HCT116 (cell line): ENCODE measurements at regions not wholly inside any gene's neighbourhood (a gene's known extent, or its start where the extent isn't known, plus 50 kb on each side); places are given as distances from the start of the nearest gene placed in this dataset.

Source experiments
- ATAC-seq: fragments of 200-7000 bp; cut with Tn5 transposase; 2 replicates; pipeline ENCODE4 v1.9.1; 2020; ENCODE audit warnings: mild to moderate bottlenecking, moderate library complexity
- BruUV-seq: library from RNA; stranded (reverse); fragments of 400-500 nt; replicated peaks from 2 replicates; lab custom pipeline; 2021; lab: Mats Ljungman, UMichigan
- CTCF ChIA-PET: fragments of 300-600 bp; sonication (Branson Sonifier 250); formaldehyde crosslinking; loops from one replicate; lab custom pipeline; 2021; ENCODE audit warnings: antibody characterized with exemption; lab: Charles Lee
- POLR2A ChIA-PET: fragments of 300-600, 350-600 bp; sonication (Branson Sonifier 250); formaldehyde crosslinking; loops from one replicate; lab custom pipeline; 2021; ENCODE audit warnings: antibody characterized with exemption; lab: Charles Lee
- RAD21 ChIA-PET, 2 experiments: fragments of 300-600 bp; sonication (Branson Sonifier 250); formaldehyde crosslinking; loops; one replicate each; lab custom pipeline; 2023; ENCODE audit warnings: low total read pairs in 2 of 2; ENCODE audit not compliant: uncharacterized antibody in 2 of 2, unreplicated experiment in 2 of 2, low non-redundant PET in 1 of 2; lab: Charles Lee
- DNase-seq: peaks from one replicate; pipeline ENCODE4 v3.0.0-alpha.2; 2010; ENCODE audit warnings: low read depth, low spot score
- H2AFZ ChIP-seq: fragments of 200-600 bp; shearing (Covaris generic), sonication (generic); 2 replicates; pipeline ENCODE4 v1.6.1; 2017; ENCODE audit warnings: low read depth, mixed run types, mixed read lengths, antibody characterized with exemption, low read length; ENCODE audit not compliant: poor library complexity, severe bottlenecking
- H3K27ac ChIP-seq: 2 replicates; pipeline ENCODE4 v1.5.1; 2012; ENCODE audit warnings: low read depth, low read length
- H3K27me3 ChIP-seq: fragments of 200-600 bp; sonication (generic); 2 replicates; pipeline ENCODE4 v1.6.1; 2016; ENCODE audit warnings: mixed run types, low read length, mixed read lengths; ENCODE audit not compliant: insufficient read depth
- H3K36me3 ChIP-seq, 2 experiments: fragments of 200-500 bp in 1 of 2; fragments of 200-600 bp in 1 of 2; sonication (Bioruptor generic) in 1 of 2; sonication (generic) in 1 of 2; 2 replicates each; pipeline versions ENCODE4 v1.5.1 to v1.6.1; 2014 to 2016; ENCODE audit warnings: low read length in 2 of 2, inconsistent platforms in 1 of 2, mixed read lengths in 1 of 2, mixed run types in 1 of 2; ENCODE audit not compliant: insufficient read depth in 2 of 2, control insufficient read depth in 1 of 2
- H3K4me1 ChIP-seq, 2 experiments: fragments of 200-600 bp in 1 of 2; sonication (generic) in 1 of 2; 2 replicates each; pipeline versions ENCODE4 v1.5.1 to v1.6.1; 2012 to 2017; ENCODE audit warnings: low read length in 2 of 2, inconsistent platforms in 1 of 2, mild to moderate bottlenecking in 1 of 2, mixed read lengths in 1 of 2, mixed run types in 1 of 2, moderate library complexity in 1 of 2; ENCODE audit not compliant: insufficient read depth in 2 of 2, control insufficient read depth in 1 of 2
- H3K4me2 ChIP-seq: fragments of 200-600 bp; sonication (generic); 2 replicates; pipeline ENCODE4 v1.6.1; 2017; ENCODE audit warnings: mixed run types, low read length, mixed read lengths
- H3K4me3 ChIP-seq, 2 experiments: fragments of 200-600 bp in 1 of 2; sonication (generic) in 1 of 2; replicated peaks in 1 of 2; 2 replicates each; pipeline ENCODE4 v1.5.1; 2011 to 2016; ENCODE audit warnings: low read length in 2 of 2, control low read depth in 1 of 2, low read depth in 1 of 2, mild to moderate bottlenecking in 1 of 2, mixed read lengths in 1 of 2, mixed run types in 1 of 2
- H3K79me2 ChIP-seq: fragments of 200-600 bp; sonication (generic); 2 replicates; pipeline ENCODE4 v1.6.1; 2017; ENCODE audit warnings: mild to moderate bottlenecking, mixed run types, low read length, moderate library complexity, mixed read lengths; ENCODE audit not compliant: insufficient read depth
- H3K9ac ChIP-seq: fragments of 200-600 bp; sonication (generic); 2 replicates; pipeline ENCODE4 v1.6.1; 2016; ENCODE audit warnings: low read length, mixed read lengths
- H3K9me2 ChIP-seq: fragments of 200-600 bp; sonication (generic), shearing (Covaris generic); 2 replicates; pipeline ENCODE4 v1.6.1; 2017; ENCODE audit warnings: mixed run types, mild to moderate bottlenecking, moderate library complexity; ENCODE audit not compliant: insufficient read depth
- H3K9me3 ChIP-seq, 2 experiments: fragments of 200-500 bp in 1 of 2; fragments of 200-600 bp in 1 of 2; sonication (Bioruptor generic) in 1 of 2; sonication (generic) in 1 of 2; 2 replicates each; pipeline ENCODE4 v1.6.1; 2014 to 2017; ENCODE audit warnings: low read length in 2 of 2, mixed read lengths in 2 of 2, inconsistent platforms in 1 of 2, low read depth in 1 of 2, mild to moderate bottlenecking in 1 of 2, mixed run types in 1 of 2, moderate library complexity in 1 of 2; ENCODE audit not compliant: control insufficient read depth in 1 of 2, insufficient read depth in 1 of 2
- H4K20me1 ChIP-seq: fragments of 200-600 bp; sonication (generic), shearing (Covaris generic); 2 replicates; pipeline ENCODE4 v1.6.1; 2017; ENCODE audit warnings: mixed run types, mild to moderate bottlenecking, moderate library complexity; ENCODE audit not compliant: insufficient read depth
- CBX3 ChIP-seq: IDR thresholded peaks from 2 replicates; pipeline ENCODE4 v1.6.1; 2012; ENCODE audit warnings: low read depth
- EGR1 ChIP-seq: IDR thresholded peaks from 2 replicates; pipeline ENCODE4 v1.6.1; 2012; ENCODE audit warnings: low read depth
- EZH2 ChIP-seq: fragments of 200-600 bp; sonication (generic); IDR thresholded peaks from 2 replicates; pipeline ENCODE4 v1.6.1; 2017; ENCODE audit warnings: antibody characterized with exemption, mixed run types
- FOSL1 ChIP-seq: IDR thresholded peaks from 2 replicates; pipeline ENCODE4 v1.6.1; 2012; ENCODE audit warnings: low read depth
- RAD21 ChIP-seq: IDR thresholded peaks from 2 replicates; pipeline ENCODE4 v1.6.1; 2012; ENCODE audit warnings: low read depth, mild to moderate bottlenecking
- SRF ChIP-seq: IDR thresholded peaks from 2 replicates; pipeline ENCODE4 v1.6.1; 2012; ENCODE audit warnings: low read depth
- YY1 ChIP-seq: IDR thresholded peaks from 2 replicates; pipeline ENCODE4 v1.6.1; 2011; ENCODE audit warnings: low read length, low read depth, moderate library complexity, mild to moderate bottlenecking; ENCODE audit not compliant: insufficient replicate concordance; ENCODE audit errors: extremely low read depth
- ZFX ChIP-seq: fragments of 450-650 bp; IDR thresholded peaks from 2 replicates; pipeline ENCODE4 v1.6.1; 2017
- intact Hi-C: fragments of 100-400 bp; cut with micrococcal nuclease; formaldehyde crosslinking; loops from 2 replicates; pipeline ENCODE4 v1.10.0; 2022
- TF ChIP-seq, protein P1 (sequence below): IDR thresholded peaks from 2 replicates; pipeline ENCODE4 v1.6.1; 2012; ENCODE audit warnings: low read depth
- TF ChIP-seq, protein P2 (sequence below): IDR thresholded peaks from 2 replicates; pipeline ENCODE4 v1.6.1; 2012
- TF ChIP-seq, protein P3 (sequence below): IDR thresholded peaks from 2 replicates; pipeline ENCODE4 v1.6.1; 2011; ENCODE audit warnings: mild to moderate bottlenecking, low read length, moderate library complexity; ENCODE audit not compliant: insufficient replicate concordance; ENCODE audit errors: extremely low read depth
- TF ChIP-seq, protein P4 (sequence below), 3 experiments: fragments of 200-600 bp in 1 of 3; sonication (generic) in 1 of 3; IDR thresholded peaks in 2 of 3; conservative IDR thresholded peaks in 1 of 3; 2 replicates each; pipeline ENCODE4 v1.5.1; 2012 to 2017; ENCODE audit warnings: low read depth in 2 of 3, low read length in 2 of 3, antibody characterized with exemption in 1 of 3, borderline replicate concordance in 1 of 3, control low read depth in 1 of 3, mild to moderate bottlenecking in 1 of 3, mixed read lengths in 1 of 3, mixed run types in 1 of 3, moderate library complexity in 1 of 3; ENCODE audit not compliant: insufficient read depth in 1 of 3
- TF ChIP-seq, protein P5 (sequence below): IDR thresholded peaks from 2 replicates; pipeline ENCODE4 v1.6.1; 2012

DNA sequence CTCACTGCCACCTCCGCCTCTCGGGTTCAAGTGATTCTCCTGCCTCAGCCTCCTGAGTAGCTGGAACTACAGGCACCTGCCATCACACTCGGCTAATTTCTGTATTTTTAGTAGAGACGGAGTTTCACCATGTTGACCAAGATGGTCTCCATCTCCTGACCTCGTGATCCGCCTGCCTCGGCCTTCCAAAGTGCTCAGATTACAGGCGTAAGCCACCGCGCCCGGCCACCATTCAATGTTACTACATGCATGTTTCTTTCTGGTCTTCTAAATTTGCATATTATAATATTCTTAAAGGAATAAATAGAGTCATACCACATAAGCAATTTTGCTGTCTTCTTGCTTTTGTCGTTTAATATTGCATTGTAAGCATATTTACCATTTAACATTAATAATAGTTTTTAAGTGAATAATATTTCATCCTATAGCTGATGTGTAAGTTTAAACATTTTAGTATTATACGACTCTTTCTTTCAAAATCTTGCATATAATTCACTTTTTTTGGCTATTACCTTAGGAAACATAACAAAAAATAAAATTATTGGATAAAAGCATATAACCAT lies 1270.4 kb downstream of the ADGRL3 start:
- RAD21 ChIA-PET = no interaction called here
- Histone ChIP-seq H3K4me2 (no peak overlapping the region), H3K4me3 (no peak overlapping the region), H3K9ac (no peak overlapping the region), H3K4me1 (no peaks in the 10 kb centered on the region), H3K27ac (no peak overlapping the region), H3K36me3 (no peaks in the 10 kb centered on the region), H2AFZ (no peak overlapping the region), H4K20me1 (no peaks in the 10 kb centered on the region), H3K27me3 (no peaks in the 10 kb centered on the region), H3K9me2 (no peaks in the 10 kb centered on the region), H3K79me2 (no peaks in the 10 kb centered on the region), H3K9me3 (peaks cover 2 to 13% of the 10 kb centered on the region in 2 experiments; a peak in 2 of 4 replicates)
- no TSS peak for BruUV-seq
- TF ChIP-seq, protein P1, sequence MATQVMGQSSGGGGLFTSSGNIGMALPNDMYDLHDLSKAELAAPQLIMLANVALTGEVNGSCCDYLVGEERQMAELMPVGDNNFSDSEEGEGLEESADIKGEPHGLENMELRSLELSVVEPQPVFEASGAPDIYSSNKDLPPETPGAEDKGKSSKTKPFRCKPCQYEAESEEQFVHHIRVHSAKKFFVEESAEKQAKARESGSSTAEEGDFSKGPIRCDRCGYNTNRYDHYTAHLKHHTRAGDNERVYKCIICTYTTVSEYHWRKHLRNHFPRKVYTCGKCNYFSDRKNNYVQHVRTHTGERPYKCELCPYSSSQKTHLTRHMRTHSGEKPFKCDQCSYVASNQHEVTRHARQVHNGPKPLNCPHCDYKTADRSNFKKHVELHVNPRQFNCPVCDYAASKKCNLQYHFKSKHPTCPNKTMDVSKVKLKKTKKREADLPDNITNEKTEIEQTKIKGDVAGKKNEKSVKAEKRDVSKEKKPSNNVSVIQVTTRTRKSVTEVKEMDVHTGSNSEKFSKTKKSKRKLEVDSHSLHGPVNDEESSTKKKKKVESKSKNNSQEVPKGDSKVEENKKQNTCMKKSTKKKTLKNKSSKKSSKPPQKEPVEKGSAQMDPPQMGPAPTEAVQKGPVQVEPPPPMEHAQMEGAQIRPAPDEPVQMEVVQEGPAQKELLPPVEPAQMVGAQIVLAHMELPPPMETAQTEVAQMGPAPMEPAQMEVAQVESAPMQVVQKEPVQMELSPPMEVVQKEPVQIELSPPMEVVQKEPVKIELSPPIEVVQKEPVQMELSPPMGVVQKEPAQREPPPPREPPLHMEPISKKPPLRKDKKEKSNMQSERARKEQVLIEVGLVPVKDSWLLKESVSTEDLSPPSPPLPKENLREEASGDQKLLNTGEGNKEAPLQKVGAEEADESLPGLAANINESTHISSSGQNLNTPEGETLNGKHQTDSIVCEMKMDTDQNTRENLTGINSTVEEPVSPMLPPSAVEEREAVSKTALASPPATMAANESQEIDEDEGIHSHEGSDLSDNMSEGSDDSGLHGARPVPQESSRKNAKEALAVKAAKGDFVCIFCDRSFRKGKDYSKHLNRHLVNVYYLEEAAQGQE = no peak
- TF ChIP-seq, protein P2, sequence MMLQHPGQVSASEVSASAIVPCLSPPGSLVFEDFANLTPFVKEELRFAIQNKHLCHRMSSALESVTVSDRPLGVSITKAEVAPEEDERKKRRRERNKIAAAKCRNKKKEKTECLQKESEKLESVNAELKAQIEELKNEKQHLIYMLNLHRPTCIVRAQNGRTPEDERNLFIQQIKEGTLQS = no peak
- TF ChIP-seq EZH2 (no peak), CBX3 (no peak), EGR1 (no peak), YY1 (no peak), FOSL1 (no peak), SRF (no peak), RAD21 (no peak), ZFX (no peak)
- TF ChIP-seq, protein P3, sequence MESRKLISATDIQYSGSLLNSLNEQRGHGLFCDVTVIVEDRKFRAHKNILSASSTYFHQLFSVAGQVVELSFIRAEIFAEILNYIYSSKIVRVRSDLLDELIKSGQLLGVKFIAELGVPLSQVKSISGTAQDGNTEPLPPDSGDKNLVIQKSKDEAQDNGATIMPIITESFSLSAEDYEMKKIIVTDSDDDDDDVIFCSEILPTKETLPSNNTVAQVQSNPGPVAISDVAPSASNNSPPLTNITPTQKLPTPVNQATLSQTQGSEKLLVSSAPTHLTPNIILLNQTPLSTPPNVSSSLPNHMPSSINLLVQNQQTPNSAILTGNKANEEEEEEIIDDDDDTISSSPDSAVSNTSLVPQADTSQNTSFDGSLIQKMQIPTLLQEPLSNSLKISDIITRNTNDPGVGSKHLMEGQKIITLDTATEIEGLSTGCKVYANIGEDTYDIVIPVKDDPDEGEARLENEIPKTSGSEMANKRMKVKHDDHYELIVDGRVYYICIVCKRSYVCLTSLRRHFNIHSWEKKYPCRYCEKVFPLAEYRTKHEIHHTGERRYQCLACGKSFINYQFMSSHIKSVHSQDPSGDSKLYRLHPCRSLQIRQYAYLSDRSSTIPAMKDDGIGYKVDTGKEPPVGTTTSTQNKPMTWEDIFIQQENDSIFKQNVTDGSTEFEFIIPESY = no peak
- TF ChIP-seq, protein P4, sequence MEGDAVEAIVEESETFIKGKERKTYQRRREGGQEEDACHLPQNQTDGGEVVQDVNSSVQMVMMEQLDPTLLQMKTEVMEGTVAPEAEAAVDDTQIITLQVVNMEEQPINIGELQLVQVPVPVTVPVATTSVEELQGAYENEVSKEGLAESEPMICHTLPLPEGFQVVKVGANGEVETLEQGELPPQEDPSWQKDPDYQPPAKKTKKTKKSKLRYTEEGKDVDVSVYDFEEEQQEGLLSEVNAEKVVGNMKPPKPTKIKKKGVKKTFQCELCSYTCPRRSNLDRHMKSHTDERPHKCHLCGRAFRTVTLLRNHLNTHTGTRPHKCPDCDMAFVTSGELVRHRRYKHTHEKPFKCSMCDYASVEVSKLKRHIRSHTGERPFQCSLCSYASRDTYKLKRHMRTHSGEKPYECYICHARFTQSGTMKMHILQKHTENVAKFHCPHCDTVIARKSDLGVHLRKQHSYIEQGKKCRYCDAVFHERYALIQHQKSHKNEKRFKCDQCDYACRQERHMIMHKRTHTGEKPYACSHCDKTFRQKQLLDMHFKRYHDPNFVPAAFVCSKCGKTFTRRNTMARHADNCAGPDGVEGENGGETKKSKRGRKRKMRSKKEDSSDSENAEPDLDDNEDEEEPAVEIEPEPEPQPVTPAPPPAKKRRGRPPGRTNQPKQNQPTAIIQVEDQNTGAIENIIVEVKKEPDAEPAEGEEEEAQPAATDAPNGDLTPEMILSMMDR (IDR thresholded peaks at IDR 0.05 in 2 of 3, conservative IDR thresholded peaks at IDR 0.05 in 1 of 3; ENCODE audit: borderline replicate concordance in 1 of 3, insufficient read depth in 1 of 3, low read depth in 2 of 3, low read length in 2 of 3) = no peak
- TF ChIP-seq, protein P5, sequence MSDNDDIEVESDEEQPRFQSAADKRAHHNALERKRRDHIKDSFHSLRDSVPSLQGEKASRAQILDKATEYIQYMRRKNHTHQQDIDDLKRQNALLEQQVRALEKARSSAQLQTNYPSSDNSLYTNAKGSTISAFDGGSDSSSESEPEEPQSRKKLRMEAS = no peak
- intact Hi-C loops = no loop called here
- POLR2A ChIA-PET = no interaction called here
- CTCF ChIA-PET = no interaction called here
- ATAC-seq (no peak), DNase-seq (no peak)
